NB4 (cell line): ENCODE measurements at regions not wholly inside any gene's neighbourhood (a gene's known extent, or its start where the extent isn't known, plus 50 kb on each side); places are given as distances from the start of the nearest gene placed in this dataset.

ENCODE experiments used
- DNase-seq: peaks from one replicate; pipeline ENCODE4 v3.0.0; 2010; ENCODE audit warnings: low read depth
- H3K4me3 ChIP-seq: one replicate; pipeline ENCODE4 v1.5.1; 2011; ENCODE audit warnings: mild to moderate bottlenecking, low read depth, low read length, moderate library complexity
- CTCF ChIP-seq: IDR thresholded peaks from one replicate; pipeline ENCODE4 v1.5.1; 2012; ENCODE audit warnings: low read depth, low read length
- MAX ChIP-seq: IDR thresholded peaks from 2 replicates; pipeline ENCODE4 v1.6.1; 2011; ENCODE audit warnings: low read depth, low read length
- MYC ChIP-seq: IDR thresholded peaks from 2 replicates; pipeline ENCODE4 v1.6.1; 2011; ENCODE audit warnings: low read depth, low read length
- POLR2A ChIP-seq: IDR thresholded peaks from 2 replicates; pipeline ENCODE4 v1.6.1; 2011; ENCODE audit warnings: mild to moderate bottlenecking; ENCODE audit not compliant: insufficient read length; ENCODE audit errors: extremely low read depth

GRCh38 chr7:67566101-67566500, 569.5 kb downstream of the TYW1 start:
- no peak for DNase-seq
- TF ChIP-seq MYC = no peak
- TF ChIP-seq CTCF = no peak
- TF ChIP-seq MAX = no peak
- no peak for TF ChIP-seq POLR2A
- H3K4me3 ChIP-seq = no peak overlapping the region

GRCh38 chr7:67571026-67571545, 574.5 kb downstream of the TYW1 start:
- H3K4me3 ChIP-seq = no peak overlapping the region
- TF ChIP-seq CTCF (no peak), MYC (no peak), POLR2A (no peak), MAX (no peak)
- no peak for DNase-seq

GRCh38 chr7:67573639-67574038, 577.0 kb downstream of the TYW1 start:
- TF ChIP-seq POLR2A (no peak), MAX (no peak), MYC (no peak), CTCF (no peak)
- no peak for DNase-seq

GRCh38 chr7:67588631-67589030, 592.0 kb downstream of the TYW1 start:
- no peak for DNase-seq
- H3K4me3 ChIP-seq = no peak overlapping the region
- no peak for TF ChIP-seq MAX
- no peak for TF ChIP-seq CTCF
- no peak for TF ChIP-seq MYC
- TF ChIP-seq POLR2A = no peak

More at GRCh38 chr7:67573639-67574038, 577.0 kb downstream of the TYW1 start:
- H3K4me3 ChIP-seq = no peak overlapping the region

- H3K4me3 ChIP-seq = no peak overlapping the region
- DNase-seq = no peak
- TF ChIP-seq POLR2A = no peak
- TF ChIP-seq MAX = no peak
- no peak for TF ChIP-seq CTCF
- TF ChIP-seq MYC = no peak
Measured at GRCh38 chr7:67589183-67589582, 592.5 kb downstream of the TYW1 start.
